A673 (cell line): ENCODE measurements at regions not wholly inside any gene's neighbourhood (a gene's known extent, or its start where the extent isn't known, plus 50 kb on each side); places are given as distances from the start of the nearest gene placed in this dataset.
"Not testable (repeated sequence)": the region's sequence is repeated elsewhere in the genome, so short reads cannot be mapped to it uniquely, and the experiment has no call there.

Experiments used
- BruUV-seq: library from RNA; stranded (reverse); fragments of 400-500 nt; replicated peaks from 2 replicates; lab custom pipeline; 2021; lab: Mats Ljungman, UMichigan
- CTCF ChIA-PET: fragments of 300-600 bp; sonication (Branson Sonifier 250); formaldehyde crosslinking; loops from one replicate; lab custom pipeline; 2022; ENCODE audit warnings: antibody characterized with exemption; lab: Charles Lee
- POLR2A ChIA-PET: fragments of 300-600 bp; sonication (Branson Sonifier 250); formaldehyde crosslinking; loops from one replicate; lab custom pipeline; 2022; ENCODE audit warnings: antibody characterized with exemption; ENCODE audit not compliant: low non-redundant PET; lab: Charles Lee
- DNase-seq: peaks from one replicate; pipeline ENCODE4 v3.0.0-alpha.2; 2015; ENCODE audit warnings: low spot score
- H3K27ac ChIP-seq: fragments of 200-600 bp; sonication (generic); 2 replicates; pipeline ENCODE4 v1.5.1; 2016; ENCODE audit warnings: mixed run types, low read depth, mild to moderate bottlenecking, mixed read lengths, antibody characterized with exemption, low read length; ENCODE audit not compliant: poor library complexity, severe bottlenecking
- H3K27me3 ChIP-seq: fragments of 200-600 bp; sonication (generic); replicated peaks from 2 replicates; pipeline ENCODE4 v1.6.1; 2017; ENCODE audit warnings: mixed run types, low read depth, mild to moderate bottlenecking, mixed read lengths, antibody characterized with exemption, low read length; ENCODE audit not compliant: insufficient read depth, poor library complexity
- H3K36me3 ChIP-seq: fragments of 200-600 bp; sonication (generic); 2 replicates; pipeline ENCODE4 v1.6.1; 2016; ENCODE audit warnings: mixed run types, mild to moderate bottlenecking, mixed read lengths, antibody characterized with exemption, low read length; ENCODE audit not compliant: insufficient read depth, poor library complexity, severe bottlenecking
- H3K4me1 ChIP-seq: fragments of 200-600 bp; sonication (generic); 2 replicates; pipeline ENCODE4 v1.6.1; 2017; ENCODE audit warnings: mixed run types, mild to moderate bottlenecking, mixed read lengths, antibody characterized with exemption, low read length; ENCODE audit not compliant: insufficient read depth, poor library complexity, severe bottlenecking
- H3K4me3 ChIP-seq: fragments of 200-600 bp; sonication (generic); 2 replicates; pipeline ENCODE4 v1.5.1; 2016; ENCODE audit warnings: low read depth, mixed run types, mild to moderate bottlenecking, mixed read lengths, low read length; ENCODE audit not compliant: poor library complexity, severe bottlenecking
- H3K9me3 ChIP-seq: fragments of 200-600 bp; sonication (generic); 2 replicates; pipeline ENCODE4 v1.6.1; 2016; ENCODE audit warnings: mixed run types, low read depth, mild to moderate bottlenecking, mixed read lengths, antibody characterized with exemption, low read length; ENCODE audit not compliant: poor library complexity, severe bottlenecking
- CTCF ChIP-seq: fragments of 300-800, 200-600 bp; sonication (generic); conservative IDR thresholded peaks from 2 replicates; pipeline ENCODE4 v1.5.1; 2017; ENCODE audit warnings: low read depth, mild to moderate bottlenecking, antibody characterized with exemption, low read length, moderate library complexity, mixed read lengths
- EZH2 ChIP-seq: fragments of 200-600 bp; sonication (generic); IDR thresholded peaks from 2 replicates; pipeline ENCODE4 v1.6.1; 2017; ENCODE audit warnings: borderline replicate concordance, low read depth, mild to moderate bottlenecking, mixed read lengths, antibody characterized with exemption, low read length; ENCODE audit not compliant: poor library complexity, severe bottlenecking
- intact Hi-C: fragments of 100-400 bp; cut with micrococcal nuclease; formaldehyde crosslinking; loops from one replicate; pipeline ENCODE4 v1.10.0; 2022; ENCODE audit not compliant: unreplicated experiment

GRCh38 chr16:59964232-59964924 lies 1230.3 kb upstream of the GOT2 start:
- Histone ChIP-seq H3K27ac (no peak overlapping the region), H3K4me3 (no peak overlapping the region), H3K4me1 (no peaks in the 10 kb centered on the region), H3K36me3 (no peaks in the 10 kb centered on the region), H3K9me3 (no peaks in the 10 kb centered on the region), H3K27me3 (no peaks in the 10 kb centered on the region)
- CTCF ChIA-PET, result no interaction called here
- no TSS peak for BruUV-seq
- POLR2A ChIA-PET, result no interaction called here
- intact Hi-C loops, result no loop called here
- TF ChIP-seq EZH2 (no peak), CTCF (no peak)
- no peak for DNase-seq

- Histone ChIP-seq H3K27me3 (no peaks in the 10 kb centered on the region), H3K27ac (no peak overlapping the region), H3K36me3 (no peaks in the 10 kb centered on the region), H3K4me3 (no peak overlapping the region), H3K9me3 (no peaks in the 10 kb centered on the region), H3K4me1 (no peaks in the 10 kb centered on the region)
- TF ChIP-seq EZH2, result no peak
- no peak for TF ChIP-seq CTCF
- ChIA-PET CTCF (interaction anchor here (0.6 kb wide), 1 partner anchor 1686 kb away, joined by 3 read pairs; no protein-coding TSS in a partner anchor), POLR2A (no interaction called here)
- intact Hi-C loops, result loop anchor here (10.0 kb wide), 1 partner anchor 65 kb away; no protein-coding TSS in a partner anchor
- BruUV-seq, result no TSS peak
- no peak for DNase-seq
Measured at GRCh38 chr16:59959311-59959710, 1225.2 kb upstream of the GOT2 start.

GRCh38 chr16:59950431-59950830 lies 1216.3 kb upstream of the GOT2 start:
- Histone ChIP-seq H3K36me3 (no peaks in the 10 kb centered on the region), H3K4me1 (no peaks in the 10 kb centered on the region), H3K27ac (no peak overlapping the region), H3K4me3 (no peak overlapping the region), H3K27me3 (no peaks in the 10 kb centered on the region), H3K9me3 (no peaks in the 10 kb centered on the region)
- BruUV-seq, result no TSS peak
- no peak for TF ChIP-seq CTCF
- TF ChIP-seq EZH2, result no peak
- ChIA-PET CTCF (no interaction called here), POLR2A (no interaction called here)
- DNase-seq, result no peak
- intact Hi-C loops, result loop anchor here (10.0 kb wide), 1 partner anchor 56 kb away; no protein-coding TSS in a partner anchor

- H3K27me3 ChIP-seq, H3K9me3 ChIP-seq, CTCF ChIA-PET, POLR2A ChIA-PET, H3K36me3 ChIP-seq, DNase-seq, H3K4me3 ChIP-seq, H3K4me1 ChIP-seq, intact Hi-C loops, BruUV-seq, H3K27ac ChIP-seq: not testable (repeated sequence)
Measured at GRCh38 chr16:59944041-59944440, 1209.9 kb upstream of the GOT2 start.
